A549 (cell line): ENCODE measurements at regions not wholly inside any gene's neighbourhood (a gene's known extent, or its start where the extent isn't known, plus 50 kb on each side); places are given as distances from the start of the nearest gene placed in this dataset.

Experiments
- CTCF ChIP-seq: fragments of >200 bp; sonication (Bioruptor Twin); formaldehyde crosslinking; IDR thresholded peaks from 3 replicates; pipeline ENCODE4 v1.5.1; 2016
- E2F6 ChIP-seq: IDR thresholded peaks from 2 replicates; pipeline ENCODE4 v1.6.1; 2012; ENCODE audit warnings: low read depth, borderline replicate concordance
- ELK1 ChIP-seq: fragments of 150-350 bp; IDR thresholded peaks from 2 replicates; pipeline ENCODE4 v1.6.1; 2014; ENCODE audit warnings: low read depth, mild to moderate bottlenecking, low read length
- MYC ChIP-seq: IDR thresholded peaks from 2 replicates; pipeline ENCODE4 v1.6.1; 2012; ENCODE audit warnings: mild to moderate bottlenecking, inconsistent platforms, low read length, improper control_type of control experiment, borderline replicate concordance
- POLR2A ChIP-seq: IDR thresholded peaks from 2 replicates; pipeline ENCODE4 v1.6.1; 2012; ENCODE audit warnings: mild to moderate bottlenecking, low read length
- RAD21 ChIP-seq, 2 experiments: fragments of >200 bp in 1 of 2; sonication (Bioruptor Twin) in 1 of 2; formaldehyde crosslinking in 1 of 2; IDR thresholded peaks in 1 of 2; conservative IDR thresholded peaks in 1 of 2; 2 replicates in 1 of 2; 3 replicates in 1 of 2; pipeline ENCODE4 v1.6.1; 2012 to 2018; ENCODE audit warnings: inconsistent platforms in 1 of 2
- RFX5 ChIP-seq: fragments of 450-650 bp; IDR thresholded peaks from 2 replicates; pipeline ENCODE4 v1.7.1; 2014; ENCODE audit warnings: antibody characterized with exemption, mild to moderate bottlenecking, moderate library complexity
- ZFP36 ChIP-seq: fragments of 450-650 bp; IDR thresholded peaks from 2 replicates; pipeline ENCODE4 v1.6.1; 2014; ENCODE audit warnings: borderline replicate concordance; ENCODE audit not compliant: partially characterized antibody

GRCh38 chr2:71833855-71834560, 313.7 kb downstream of the CYP26B1 start:
- no peak for TF ChIP-seq CTCF
- TF ChIP-seq RAD21 (conservative IDR thresholded peaks at IDR 0.05 in 1 of 2, IDR thresholded peaks at IDR 0.05 in 1 of 2), result no peak
- TF ChIP-seq ELK1, result no peak
- TF ChIP-seq MYC, result no peak
- TF ChIP-seq RFX5, result no peak
- TF ChIP-seq E2F6, result no peak
- TF ChIP-seq POLR2A, result no peak
- TF ChIP-seq ZFP36, result no peak
